NT2/D1 (cell line): ENCODE measurements at regions not wholly inside any gene's neighbourhood (a gene's known extent, or its start where the extent isn't known, plus 50 kb on each side); places are given as distances from the start of the nearest gene placed in this dataset.

Source experiments
- SUZ12 ChIP-seq: IDR thresholded peaks from 2 replicates; pipeline ENCODE4 v1.6.1; 2011; ENCODE audit not compliant: insufficient read length, insufficient read depth; ENCODE audit errors: extremely low read depth
- YY1 ChIP-seq: IDR thresholded peaks from 2 replicates; pipeline ENCODE4 v1.6.1; 2011; ENCODE audit not compliant: insufficient read length, insufficient read depth
- ZNF274 ChIP-seq: IDR thresholded peaks from 2 replicates; pipeline ENCODE4 v1.6.1; 2011; ENCODE audit warnings: mild to moderate bottlenecking, low read depth, low read length

DNA sequence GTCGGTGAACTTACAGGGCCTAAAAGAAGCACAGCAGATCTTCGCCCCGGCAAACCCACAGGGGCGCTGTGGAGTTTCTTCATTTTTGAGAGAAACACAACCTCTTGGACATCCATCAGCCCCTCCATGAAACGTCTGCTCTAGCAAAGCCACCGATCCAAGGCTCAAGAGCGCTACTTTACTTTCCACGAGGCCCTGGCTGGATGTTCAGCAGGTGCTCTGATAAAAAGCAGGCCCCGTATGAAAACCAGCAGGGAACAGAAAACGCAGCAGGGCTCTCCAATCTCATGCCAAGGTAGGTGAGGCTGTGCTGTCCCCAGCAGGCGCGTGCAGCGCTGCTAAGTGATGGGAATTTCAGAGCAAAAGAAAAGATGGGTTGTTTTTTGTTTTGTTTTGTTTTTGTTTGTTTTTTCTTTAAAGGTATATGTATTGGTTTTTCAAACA is 86.7 kb downstream of the IRS2 start:
- no peak for TF ChIP-seq SUZ12
- no peak for TF ChIP-seq ZNF274
- TF ChIP-seq YY1: no peak
